ENCODE measurements at regions not wholly inside any gene's neighbourhood (a gene's known extent, or its start where the extent isn't known, plus 50 kb on each side); places are given as distances from the start of the nearest gene placed in this dataset.

GRCh38 chr10:107813451-107814162 lies 649.1 kb upstream of the SORCS1 start:
- H3K4me1 ChIP-seq (ENCODE audit: control insufficient read depth in 1 of 2, insufficient read depth in 1 of 2, low read depth in 1 of 2, low read length in 1 of 2) = no peaks in the 10 kb centered on the region
- TF ChIP-seq CTCF (IDR thresholded peaks at IDR 0.05) = no peak
- no peaks in the 10 kb centered on the region for H3K36me3 ChIP-seq

GRCh38 chr10:107809889-107810288 lies 645.4 kb upstream of the SORCS1 start:
- Histone ChIP-seq H3K4me3 (ENCODE audit: low read depth in 1 of 2, low read length in 1 of 2) (no peak overlapping the region), H3K36me3 (no peaks in the 10 kb centered on the region), H3K27me3 (no peaks in the 10 kb centered on the region), H3K4me1 (ENCODE audit: control insufficient read depth in 1 of 2, insufficient read depth in 1 of 2, low read depth in 1 of 2, low read length in 1 of 2) (no peaks in the 10 kb centered on the region), H3K9me3 (no peaks in the 10 kb centered on the region), H3K27ac (no peak overlapping the region)
- TF ChIP-seq CTCF (IDR thresholded peaks at IDR 0.05) = no peak

More at GRCh38 chr10:107813451-107814162, 649.1 kb upstream of the SORCS1 start:
- no peaks in the 10 kb centered on the region for H3K27me3 ChIP-seq
- no peaks in the 10 kb centered on the region for H3K9me3 ChIP-seq
- no peak overlapping the region for H3K27ac ChIP-seq
- no peak overlapping the region for H3K4me3 ChIP-seq (ENCODE audit: low read depth in 1 of 2, low read length in 1 of 2)

GRCh38 chr10:107807836-107808235 lies 643.3 kb upstream of the SORCS1 start:
- no peak for TF ChIP-seq CTCF (IDR thresholded peaks at IDR 0.05)
- Histone ChIP-seq H3K9me3 (no peaks in the 10 kb centered on the region), H3K4me3 (ENCODE audit: low read depth in 1 of 2, low read length in 1 of 2) (no peak overlapping the region), H3K27ac (no peak overlapping the region), H3K27me3 (no peaks in the 10 kb centered on the region), H3K36me3 (no peaks in the 10 kb centered on the region), H3K4me1 (ENCODE audit: control insufficient read depth in 1 of 2, insufficient read depth in 1 of 2, low read depth in 1 of 2, low read length in 1 of 2) (no peaks in the 10 kb centered on the region)

GRCh38 chr10:107806026-107806425 lies 641.5 kb upstream of the SORCS1 start:
- Histone ChIP-seq H3K27ac (no peak overlapping the region), H3K9me3 (no peaks in the 10 kb centered on the region), H3K36me3 (no peaks in the 10 kb centered on the region), H3K4me3 (ENCODE audit: low read depth in 1 of 2, low read length in 1 of 2) (no peak overlapping the region), H3K4me1 (ENCODE audit: control insufficient read depth in 1 of 2, insufficient read depth in 1 of 2, low read depth in 1 of 2, low read length in 1 of 2) (no peaks in the 10 kb centered on the region), H3K27me3 (no peaks in the 10 kb centered on the region)
- no peak for TF ChIP-seq CTCF (IDR thresholded peaks at IDR 0.05)

GRCh38 chr10:107803546-107803945 lies 639.0 kb upstream of the SORCS1 start:
- H3K27me3 ChIP-seq = no peaks in the 10 kb centered on the region
- no peaks in the 10 kb centered on the region for H3K36me3 ChIP-seq
- no peaks in the 10 kb centered on the region for H3K9me3 ChIP-seq
- no peak for TF ChIP-seq CTCF (IDR thresholded peaks at IDR 0.05)
- no peak overlapping the region for H3K27ac ChIP-seq
- H3K4me3 ChIP-seq (ENCODE audit: low read depth in 1 of 2, low read length in 1 of 2) = no peak overlapping the region
- no peaks in the 10 kb centered on the region for H3K4me1 ChIP-seq (ENCODE audit: control insufficient read depth in 1 of 2, insufficient read depth in 1 of 2, low read depth in 1 of 2, low read length in 1 of 2)
